Hematopoietic multipotent progenitor cell (in vitro differentiated cells): ENCODE measurements at regions not wholly inside any gene's neighbourhood (a gene's known extent, or its start where the extent isn't known, plus 50 kb on each side); places are given as distances from the start of the nearest gene placed in this dataset.

Experiments
- DNase-seq, 3 donors: peaks; one replicate each; pipeline ENCODE4 v3.0.0-alpha.2; 2011 to 2015; ENCODE audit warnings: low read depth in 2 of 3, low spot score in 2 of 3

- DNase-seq, result no peak
Observed at GRCh38 chr3:181660337-181660736, 51.4 kb upstream of the SOX2 start.

DNA sequence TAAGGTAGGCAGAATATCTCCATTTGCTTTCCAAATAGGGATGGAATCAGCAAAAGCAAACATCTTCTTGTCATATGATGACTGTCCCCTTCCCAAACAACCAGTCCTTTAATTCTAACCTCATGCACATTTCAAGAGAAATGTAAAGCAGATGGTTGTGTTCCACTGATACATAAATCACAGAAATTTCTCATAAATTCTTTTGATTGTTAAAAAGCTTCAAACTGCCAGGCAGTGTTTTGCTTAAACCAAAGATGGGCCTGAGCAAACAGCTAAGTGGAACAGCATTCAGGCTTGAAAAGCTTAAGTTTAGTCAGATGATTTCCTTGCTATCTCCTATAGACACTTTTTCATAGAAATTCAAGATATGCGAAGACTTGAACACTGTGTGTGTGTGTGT, 74.3 kb upstream of the SOX2 start:
- no peak for DNase-seq

DNA sequence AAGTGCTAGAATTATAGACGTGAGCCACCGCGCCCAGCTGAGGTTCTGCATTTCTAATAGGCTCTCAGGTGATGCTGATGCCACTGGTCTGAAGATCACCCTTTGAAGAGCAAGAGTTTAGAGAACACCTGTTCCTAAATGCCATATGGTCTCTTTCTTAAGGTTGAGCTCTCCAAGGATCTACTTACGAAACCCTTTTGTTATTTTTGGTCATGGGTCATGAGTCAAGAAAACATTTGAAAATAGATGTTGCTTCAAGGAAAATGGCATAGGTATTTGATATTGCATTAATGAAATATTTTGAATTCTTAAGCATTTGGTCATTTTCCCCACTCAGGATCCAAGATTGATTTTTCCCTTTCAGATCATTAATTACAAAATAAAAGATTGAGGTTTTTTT, 74.7 kb upstream of the SOX2 start:
- no peak for DNase-seq

GRCh38 chr3:181635141-181635540, 76.6 kb upstream of the SOX2 start:
- DNase-seq, result no peak

DNA sequence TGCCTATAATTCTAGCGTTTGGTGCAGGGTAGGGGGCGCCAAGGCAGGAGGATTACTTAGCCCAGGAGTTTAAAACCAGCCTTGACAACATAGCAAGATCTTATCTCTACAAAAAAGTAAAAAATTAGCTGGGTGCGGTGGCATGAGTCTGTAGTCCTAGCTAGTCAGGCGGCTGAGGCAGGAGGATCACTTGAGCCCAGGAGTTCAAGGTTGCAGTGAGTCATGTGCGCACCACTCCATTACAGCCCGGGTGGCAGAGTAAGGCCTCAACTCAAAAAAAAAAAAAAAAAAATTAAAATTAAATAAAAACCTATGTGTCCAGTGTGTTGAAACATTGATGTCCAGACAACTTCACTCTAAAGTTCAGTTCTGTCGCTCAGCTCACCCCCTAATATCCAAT, 78.2 kb upstream of the SOX2 start:
- DNase-seq, result no peak

GRCh38 chr3:181631901-181632300, 79.8 kb upstream of the SOX2 start:
- DNase-seq, result no peak

DNA sequence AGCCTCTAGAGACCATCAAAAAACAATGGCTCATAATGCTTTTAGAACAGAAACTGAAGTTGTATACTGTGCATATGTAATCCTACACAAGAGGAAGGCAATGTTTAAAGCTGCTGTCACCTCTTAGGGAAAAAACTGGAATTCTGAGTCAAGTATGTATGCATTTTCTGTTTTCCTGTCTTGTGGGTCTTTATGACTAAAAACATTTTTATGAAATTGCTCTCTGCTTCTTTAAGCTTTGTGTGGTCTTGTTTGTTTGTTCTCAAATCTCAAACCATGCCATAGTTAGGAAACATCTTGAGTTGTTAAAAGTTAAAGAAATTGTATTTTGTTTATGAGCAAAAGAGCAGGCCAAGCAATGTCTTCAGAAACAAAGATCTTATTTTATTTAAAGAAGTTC, 80.9 kb upstream of the SOX2 start:
- no peak for DNase-seq

- no peak for DNase-seq
Observed at GRCh38 chr3:181629711-181630110, 82.0 kb upstream of the SOX2 start.

GRCh38 chr3:181629029-181629428, 82.7 kb upstream of the SOX2 start:
- no peak for DNase-seq

DNA sequence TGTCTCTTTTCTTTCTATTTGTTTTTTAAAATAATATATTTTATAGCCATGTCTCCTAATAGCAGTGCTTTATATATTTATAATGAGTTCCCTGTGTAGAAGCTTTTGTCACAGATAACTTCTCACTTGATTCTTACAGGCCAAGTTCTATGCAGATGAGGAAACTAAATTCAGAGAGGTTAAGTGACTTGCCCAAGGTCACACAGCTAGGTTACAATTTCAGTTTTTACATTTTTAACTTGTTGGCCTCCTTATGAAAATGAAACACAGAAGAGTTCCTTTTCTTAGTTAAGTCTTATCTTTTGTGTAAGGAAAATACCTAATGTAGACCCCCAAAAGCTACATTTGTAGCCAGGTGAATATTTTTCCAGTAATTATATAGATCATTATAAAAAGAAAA, 83.3 kb upstream of the SOX2 start:
- no peak for DNase-seq

DNA sequence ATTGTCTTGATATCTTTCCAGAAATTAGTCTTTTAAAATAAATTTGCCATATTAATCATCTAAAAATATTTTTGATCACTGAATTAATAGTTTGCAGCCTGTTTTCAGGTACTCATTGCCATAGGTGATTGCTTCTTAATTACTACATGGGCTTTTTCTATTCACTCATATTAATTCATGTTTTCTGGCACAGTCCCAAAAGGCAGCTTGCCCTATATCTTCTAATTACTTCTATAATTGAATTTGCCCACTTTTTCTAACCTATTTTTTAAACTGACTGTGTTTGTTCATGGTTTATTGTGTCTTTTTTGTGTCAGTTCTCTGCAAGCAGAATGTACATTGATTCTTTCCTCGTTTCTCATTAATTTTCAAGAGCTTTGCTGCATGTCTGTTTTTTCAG, 85.7 kb upstream of the SOX2 start:
- DNase-seq, result no peak

- DNase-seq, result peak in 2 of 3 donors; percentile 5 to 21
Observed at GRCh38 chr3:181623924-181624694, 87.6 kb upstream of the SOX2 start.

- no peak for DNase-seq
Observed at GRCh38 chr3:181622365-181622764, 89.4 kb upstream of the SOX2 start.

DNA sequence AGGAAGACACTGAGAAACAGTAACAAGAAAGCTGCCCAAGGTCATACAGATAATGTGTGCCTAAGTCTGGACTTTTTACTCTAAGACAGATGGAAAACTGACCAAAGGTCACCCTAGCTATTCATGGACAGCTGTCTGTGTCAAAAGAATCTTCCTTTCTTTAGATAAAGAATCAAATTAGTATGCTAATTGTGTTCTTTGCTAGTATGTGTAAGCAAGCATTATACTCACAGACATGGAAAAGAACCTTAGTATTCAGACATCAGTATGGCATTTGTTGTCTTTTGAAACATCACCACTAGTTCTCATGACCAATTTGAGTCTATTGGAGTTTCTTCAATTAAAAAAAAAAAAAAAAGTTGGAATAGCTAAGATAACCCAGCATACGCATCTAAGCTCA, 91.8 kb upstream of the SOX2 start:
- DNase-seq, result no peak

GRCh38 chr3:181618260-181618659, 93.5 kb upstream of the SOX2 start:
- DNase-seq, result no peak

DNA sequence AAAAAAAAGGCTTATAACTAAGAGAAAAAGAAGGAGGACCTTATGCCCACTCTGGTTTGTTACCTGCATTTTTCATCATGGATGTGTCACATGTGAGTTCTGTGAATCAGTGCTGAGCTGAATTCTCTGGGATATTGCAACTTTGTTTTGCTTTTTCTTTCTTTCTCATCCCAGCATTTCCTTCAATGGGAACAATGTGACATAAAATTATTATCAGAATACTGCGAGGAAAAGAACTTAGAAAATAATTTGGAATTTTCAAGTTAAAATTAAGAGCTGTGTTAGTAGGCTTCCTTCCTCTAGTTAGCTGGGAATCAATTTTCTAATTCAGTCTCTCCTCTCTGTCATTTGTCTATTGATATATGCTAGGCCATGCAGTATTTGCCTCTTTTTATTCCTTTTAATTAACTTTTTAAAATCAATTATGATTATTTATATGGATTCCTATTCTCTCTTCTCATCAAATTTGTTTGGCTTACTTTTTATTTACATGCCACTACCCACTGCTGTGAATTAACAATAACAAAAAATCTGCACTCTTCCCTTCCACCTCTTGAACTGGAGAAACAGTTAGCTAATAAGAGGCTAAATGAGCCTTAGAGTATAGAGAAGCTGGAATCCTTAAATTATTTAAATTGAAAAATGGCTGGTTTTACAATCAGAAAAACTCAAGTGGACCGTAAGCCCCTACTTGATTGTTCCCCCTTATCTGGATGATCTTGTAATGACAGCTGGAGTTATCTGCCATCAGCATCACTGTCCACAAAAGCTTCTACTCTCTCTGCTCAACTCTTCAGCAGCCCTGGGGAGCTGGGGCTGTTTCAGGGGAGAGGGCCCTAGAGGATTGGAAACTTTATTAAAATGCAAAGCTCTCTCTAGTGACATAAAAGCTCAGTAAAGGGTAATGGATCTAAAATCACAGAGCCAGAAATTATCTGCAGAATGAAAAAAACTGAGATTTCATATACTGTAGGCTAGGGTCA, 95.3 kb upstream of the SOX2 start:
- no peak for DNase-seq

DNA sequence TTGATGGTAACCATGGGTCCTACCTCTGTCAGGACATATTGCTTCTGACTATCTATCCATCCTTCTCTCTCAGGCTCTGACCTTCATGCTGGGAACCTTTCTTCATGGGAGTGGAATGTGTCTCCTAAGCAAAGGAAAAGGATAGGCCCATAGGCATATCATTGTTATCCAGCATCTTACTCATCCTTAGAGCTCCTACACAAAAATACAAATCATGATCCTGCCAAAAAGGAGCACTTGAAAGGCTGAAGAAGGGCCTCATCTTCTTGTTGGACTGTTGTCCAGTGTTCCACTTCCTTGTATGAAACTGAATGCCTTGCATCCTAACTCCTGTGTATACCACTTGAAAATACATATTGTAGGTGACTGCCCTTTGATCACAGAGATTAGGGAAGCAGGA, 96.1 kb upstream of the SOX2 start:
- no peak for DNase-seq

- DNase-seq, result no peak
Observed at GRCh38 chr3:181614878-181615277, 96.8 kb upstream of the SOX2 start.

- DNase-seq, result no peak
Observed at GRCh38 chr3:181613813-181614212, 97.9 kb upstream of the SOX2 start.

DNA sequence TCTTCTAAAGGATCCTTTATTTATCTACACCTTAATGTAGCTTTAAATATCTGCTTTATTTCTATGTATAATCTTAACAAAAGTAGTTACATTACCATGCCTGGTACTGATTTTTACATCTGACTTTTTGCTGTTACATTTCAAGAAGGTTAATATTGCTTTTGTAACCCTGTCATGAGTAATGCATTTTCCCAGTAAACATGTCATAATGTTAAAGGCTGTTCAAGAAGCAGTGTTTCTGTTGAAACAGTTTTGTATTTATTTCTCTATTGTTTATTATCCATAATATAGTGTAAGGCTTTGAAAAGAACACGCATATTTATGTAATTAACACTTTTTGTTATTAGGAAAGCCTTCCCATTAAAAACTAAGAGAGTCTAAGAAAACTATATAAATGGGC, 98.5 kb upstream of the SOX2 start:
- no peak for DNase-seq

GRCh38 chr3:181610973-181611265, 100.8 kb upstream of the SOX2 start:
- DNase-seq, result no peak
